GM18502 (cell line): ENCODE measurements at regions not wholly inside any gene's neighbourhood (a gene's known extent, or its start where the extent isn't known, plus 50 kb on each side); places are given as distances from the start of the nearest gene placed in this dataset.
"Not testable (repeated sequence)": the region's sequence is repeated elsewhere in the genome, so short reads cannot be mapped to it uniquely, and the experiment has no call there.

Experiments used
- ATAC-seq: cut with Tn5 transposase; IDR thresholded peaks from one replicate; pipeline ENCODE4 v1.9.1; 2021; ENCODE audit warnings: mild to moderate bottlenecking; ENCODE audit not compliant: unreplicated experiment, poor library complexity

DNA sequence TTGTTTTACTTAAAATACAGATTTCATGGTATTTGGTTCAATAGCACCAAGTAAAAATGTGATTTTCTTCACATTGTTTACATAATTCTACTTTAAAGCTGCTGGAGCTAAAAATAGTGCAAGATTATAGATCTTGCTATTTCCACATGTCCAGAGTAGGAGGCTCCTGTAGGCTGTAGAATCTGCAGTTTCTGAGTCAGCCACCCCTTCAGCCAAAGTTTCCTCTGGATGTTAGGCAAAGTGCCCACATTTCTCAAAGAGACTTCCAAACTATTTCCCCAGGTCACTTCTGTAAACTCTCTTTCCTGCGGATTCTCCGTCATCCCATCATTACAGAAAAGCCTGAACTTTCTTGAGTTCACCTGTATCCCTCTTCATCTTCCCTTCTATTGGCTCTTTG, 342.5 kb upstream of the FSTL5 start:
- ATAC-seq: no peak

DNA sequence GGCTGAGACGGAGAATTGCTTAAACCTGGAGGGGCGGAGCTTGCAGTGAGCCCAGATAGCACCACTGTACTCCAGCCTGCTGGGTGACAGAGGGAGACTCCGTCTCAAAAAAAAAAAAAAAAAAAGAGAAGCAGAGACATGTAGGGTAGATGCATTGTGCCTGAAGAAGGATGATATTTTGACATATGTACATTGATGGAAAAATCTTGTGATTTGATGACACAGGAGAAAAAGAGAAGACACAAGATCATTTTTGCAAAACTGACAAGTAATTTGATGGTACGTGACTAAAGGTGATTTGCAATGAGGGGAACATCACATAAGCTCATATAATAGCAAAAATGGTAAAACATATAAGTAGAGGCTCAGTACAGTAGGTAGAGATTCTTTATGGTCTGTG, 340.1 kb upstream of the FSTL5 start:
- no peak for ATAC-seq

DNA sequence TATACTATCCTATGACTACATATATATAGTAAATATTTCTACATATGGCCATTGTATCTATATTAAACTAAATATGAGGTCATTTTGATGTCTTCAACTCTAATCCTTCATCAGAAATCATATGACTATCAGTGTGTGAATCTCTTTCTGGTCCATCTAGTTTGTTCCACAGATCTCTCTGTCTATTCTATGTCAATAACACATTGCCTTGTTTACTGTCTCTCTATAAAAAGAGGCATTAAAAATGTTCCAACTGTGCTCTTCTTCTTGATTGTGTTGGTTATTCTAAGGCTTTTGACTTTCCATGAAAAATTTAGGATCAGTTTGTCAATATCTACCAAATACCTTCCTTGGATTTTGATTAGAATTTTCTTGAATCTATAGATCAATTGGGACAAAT, 338.3 kb upstream of the FSTL5 start:
- ATAC-seq: no peak

- ATAC-seq: no peak
These were observed 335.7 kb upstream of the FSTL5 start for GRCh38 chr4:162499478-162499877.

GRCh38 chr4:162498168-162498567, 334.4 kb upstream of the FSTL5 start:
- ATAC-seq: no peak

DNA sequence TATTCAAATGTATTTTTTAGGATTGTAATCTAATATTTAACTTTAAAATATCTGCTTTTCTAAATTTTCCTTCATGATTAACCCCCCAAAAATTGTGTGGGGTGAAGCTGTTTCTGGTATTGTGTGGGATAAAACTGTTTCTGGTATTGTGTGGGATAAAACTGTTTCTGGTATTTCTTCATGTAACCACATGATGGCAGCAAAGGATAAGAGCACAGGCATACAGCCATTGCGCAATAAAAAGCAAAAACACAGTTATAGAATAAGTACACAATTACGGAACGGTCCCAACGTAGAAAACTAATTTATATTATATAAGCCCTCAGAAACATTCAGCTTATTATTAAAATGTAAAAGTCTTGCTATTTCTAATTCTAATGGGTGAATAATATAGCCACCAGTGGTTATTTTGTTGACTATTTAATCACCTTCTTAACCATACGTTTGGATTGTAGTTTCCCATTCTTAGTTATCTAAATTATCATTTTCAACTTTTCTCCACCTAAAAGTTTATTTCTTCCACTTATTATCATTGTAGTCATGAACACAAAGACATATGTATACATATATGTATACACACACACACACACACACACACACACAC, 333.9 kb upstream of the FSTL5 start:
- ATAC-seq: peak; percentile 83

- ATAC-seq: no peak
These were observed 331.1 kb upstream of the FSTL5 start for GRCh38 chr4:162494935-162495334.

DNA sequence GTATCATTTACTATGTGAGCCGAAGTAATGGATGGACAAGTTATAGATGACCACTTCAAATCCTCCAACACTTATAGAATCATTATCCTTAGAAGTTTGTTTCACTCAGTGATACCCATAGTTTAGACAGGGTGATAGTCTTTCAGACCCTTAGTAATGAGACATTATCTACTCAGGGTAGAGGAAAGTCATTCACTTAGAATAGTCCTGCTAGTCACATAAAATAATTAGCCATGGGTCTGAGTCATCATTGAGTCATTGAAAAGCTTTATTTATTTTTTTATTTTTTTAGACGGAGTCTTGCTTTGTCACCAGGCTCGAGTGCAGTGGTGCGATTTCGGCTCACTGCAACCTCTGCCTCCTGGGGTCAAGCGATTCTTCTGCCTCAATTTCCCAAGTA, 321.7 kb upstream of the FSTL5 start:
- ATAC-seq: no peak

DNA sequence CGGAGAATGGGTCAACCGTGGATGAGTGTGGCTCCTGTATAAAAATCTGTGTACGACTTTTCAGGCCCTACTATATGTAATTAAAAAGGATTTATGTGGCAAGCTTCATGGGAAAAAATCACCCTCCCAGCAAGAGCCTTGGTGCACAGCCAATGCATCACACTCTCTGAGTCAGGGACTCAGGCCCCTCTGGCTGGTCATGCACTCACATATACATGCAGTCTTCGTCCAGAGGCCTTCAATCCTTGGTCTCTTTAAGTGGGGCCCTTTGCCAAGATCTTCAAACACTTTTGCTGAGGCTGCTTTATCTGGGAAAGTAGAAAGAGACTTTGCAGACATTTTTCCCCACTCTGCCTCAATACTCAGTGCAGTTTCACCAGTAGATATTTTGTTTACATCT, 311.4 kb upstream of the FSTL5 start:
- ATAC-seq: no peak

GRCh38 chr4:162469977-162470376, 306.2 kb upstream of the FSTL5 start:
- no peak for ATAC-seq

GRCh38 chr4:162465356-162465755, 301.6 kb upstream of the FSTL5 start:
- not testable (repeated sequence) for ATAC-seq

GRCh38 chr4:162461952-162462351, 298.2 kb upstream of the FSTL5 start:
- no peak for ATAC-seq

DNA sequence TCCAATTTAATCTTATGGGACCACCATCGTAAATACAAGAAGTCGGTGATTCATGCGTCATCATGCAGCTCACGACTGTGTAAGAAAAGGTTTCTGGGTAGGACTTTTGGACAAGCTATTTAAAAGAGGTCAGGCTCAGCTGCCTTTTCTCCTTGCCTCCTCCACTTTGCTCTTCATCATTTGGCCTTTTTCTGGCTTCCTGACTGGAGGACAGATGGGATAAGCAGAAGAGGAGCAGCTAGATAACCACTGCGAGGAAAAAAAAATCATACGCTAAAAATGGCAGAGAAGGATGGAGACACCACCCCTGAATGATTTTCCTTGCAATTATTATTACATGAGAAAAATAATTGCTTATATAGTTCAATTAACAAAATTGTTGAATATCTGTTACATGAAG, 294.3 kb upstream of the FSTL5 start:
- no peak for ATAC-seq

DNA sequence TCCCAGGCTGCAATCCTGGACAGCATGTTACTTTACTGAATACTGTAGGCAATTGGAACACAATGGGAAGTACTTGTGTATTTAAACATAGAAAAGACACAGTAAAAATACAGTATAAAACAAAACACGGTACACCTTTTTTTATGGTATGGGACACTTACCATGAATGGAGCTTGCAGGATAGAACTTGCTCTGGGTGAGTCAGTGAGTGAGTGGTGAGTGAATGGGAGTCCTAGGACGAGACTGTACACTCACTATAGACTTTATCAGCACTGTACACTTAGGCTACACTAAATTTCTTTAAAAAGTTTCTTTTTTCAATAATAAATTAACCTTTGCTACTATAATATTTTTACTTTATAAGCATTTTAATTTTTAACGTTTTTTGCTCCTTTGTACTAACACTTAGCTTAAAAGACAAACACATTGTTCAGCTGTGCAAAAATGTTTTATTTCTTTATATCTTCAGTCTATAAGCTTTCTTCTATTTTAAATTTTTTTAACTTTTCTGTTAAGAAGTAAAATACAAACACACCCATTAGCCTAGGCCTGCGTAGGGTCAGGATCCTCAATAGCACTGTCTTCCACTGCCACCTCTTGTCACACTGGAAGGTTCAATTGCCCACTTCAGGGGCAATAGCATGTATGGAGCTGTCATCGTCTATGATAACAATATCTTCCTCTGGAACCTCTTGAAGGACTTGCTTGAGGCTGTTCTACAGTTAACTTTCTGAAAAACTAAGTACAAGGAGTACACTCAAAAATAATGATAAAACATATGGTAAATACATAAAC, 293.5 kb upstream of the FSTL5 start:
- ATAC-seq: no peak

DNA sequence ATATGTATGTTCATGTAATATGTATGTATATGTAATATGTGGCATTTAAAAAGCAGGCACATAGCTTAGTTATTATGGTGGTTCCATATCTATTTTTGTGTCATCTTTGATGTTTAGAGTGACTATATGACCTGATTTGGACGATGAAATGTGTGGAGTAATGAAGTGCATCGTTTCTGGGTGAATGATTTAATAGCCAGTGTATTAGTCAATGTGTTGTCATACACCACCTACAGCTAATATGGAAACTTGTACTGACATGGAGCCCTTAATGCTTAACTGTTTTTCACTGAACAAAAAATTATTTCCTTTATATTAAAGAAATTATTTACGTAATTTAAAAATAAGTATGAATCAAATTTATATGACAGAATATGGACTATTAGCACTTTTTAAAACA, 292.3 kb upstream of the FSTL5 start:
- no peak for ATAC-seq

GRCh38 chr4:162450531-162451035, 286.8 kb upstream of the FSTL5 start:
- ATAC-seq: no peak

- ATAC-seq: no peak
These were observed 279.7 kb upstream of the FSTL5 start for GRCh38 chr4:162443510-162443909.

DNA sequence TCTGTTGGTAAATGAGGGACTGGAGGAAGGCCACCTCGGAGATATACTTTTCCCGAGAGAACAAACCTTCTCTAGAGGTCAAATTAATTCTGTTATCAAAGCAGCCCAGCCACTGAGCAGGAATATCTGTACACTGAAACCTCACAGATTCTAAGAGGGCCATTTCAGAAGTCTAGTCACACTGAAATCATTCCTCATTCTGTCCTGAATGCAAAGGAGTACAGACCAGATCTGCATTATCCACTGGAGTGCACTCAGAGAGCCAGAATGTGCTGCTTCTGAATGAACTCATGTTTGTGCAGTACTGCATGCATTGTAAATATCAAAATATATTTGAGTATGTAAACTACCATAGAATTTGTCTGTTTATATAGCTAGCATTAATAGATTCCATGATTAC, 278.3 kb upstream of the FSTL5 start:
- no peak for ATAC-seq

DNA sequence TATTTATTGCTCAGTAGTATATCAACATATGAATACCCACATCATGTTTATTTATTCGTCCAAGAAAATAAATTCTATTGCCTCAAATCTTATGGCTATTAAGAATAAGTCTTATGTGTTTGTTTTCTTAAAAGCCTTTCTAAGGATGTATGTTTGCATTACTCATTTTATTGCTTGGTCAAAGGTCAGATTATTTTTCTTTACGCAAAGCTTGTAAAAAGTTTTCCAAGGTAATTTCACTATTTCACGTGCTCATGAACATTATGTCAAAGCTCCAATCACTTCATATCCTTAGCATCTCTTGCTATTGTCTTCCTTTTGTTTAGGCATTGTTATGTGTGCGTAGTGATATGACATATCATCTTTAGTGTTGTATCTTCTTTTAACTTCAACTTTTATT, 258.5 kb upstream of the FSTL5 start:
- no peak for ATAC-seq

- ATAC-seq: no peak
These were observed 247.1 kb upstream of the FSTL5 start for GRCh38 chr4:162410854-162411253.

DNA sequence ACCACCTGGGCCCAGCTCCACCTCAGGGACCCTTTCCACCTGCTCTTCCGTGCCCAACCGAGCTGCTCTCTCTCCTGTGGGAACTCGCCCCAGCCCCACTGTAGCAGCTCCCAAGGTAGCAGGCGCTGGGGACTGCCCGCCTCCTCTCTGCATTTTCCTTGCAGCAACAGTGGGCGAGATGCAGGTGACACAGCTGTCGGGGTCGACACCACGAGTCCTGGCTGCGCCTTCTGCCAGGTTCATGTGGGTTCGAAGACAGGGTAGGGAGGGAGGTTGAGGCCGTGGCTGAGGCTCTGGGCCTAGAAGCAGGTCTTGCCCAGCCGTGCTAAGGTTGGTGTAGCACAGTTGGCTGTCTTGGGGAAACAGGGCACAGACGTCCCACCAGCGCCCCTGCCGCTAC, 245.2 kb upstream of the FSTL5 start:
- ATAC-seq: no peak

GRCh38 chr4:162408309-162408708, 244.5 kb upstream of the FSTL5 start:
- ATAC-seq: no peak
